ENCODE measurements at regions not wholly inside any gene's neighbourhood (a gene's known extent, or its start where the extent isn't known, plus 50 kb on each side); places are given as distances from the start of the nearest gene placed in this dataset.

GRCh38 chr2:237185553-237185925 lies 99.8 kb downstream of the COPS8 start:
- Histone ChIP-seq H3K4me3 (no peak overlapping the region), H3K9me3 (ENCODE audit: low read depth) (no peaks in the 10 kb centered on the region), H3K27me3 (no peaks in the 10 kb centered on the region), H3K27ac (no peak overlapping the region), H3K36me3 (no peaks in the 10 kb centered on the region), H3K4me1 (ENCODE audit: low read depth) (no peaks in the 10 kb centered on the region)
- no peak for DNase-seq (ENCODE audit: low read depth in 1 of 2, low spot score in 1 of 2)
- TF ChIP-seq, protein P1, sequence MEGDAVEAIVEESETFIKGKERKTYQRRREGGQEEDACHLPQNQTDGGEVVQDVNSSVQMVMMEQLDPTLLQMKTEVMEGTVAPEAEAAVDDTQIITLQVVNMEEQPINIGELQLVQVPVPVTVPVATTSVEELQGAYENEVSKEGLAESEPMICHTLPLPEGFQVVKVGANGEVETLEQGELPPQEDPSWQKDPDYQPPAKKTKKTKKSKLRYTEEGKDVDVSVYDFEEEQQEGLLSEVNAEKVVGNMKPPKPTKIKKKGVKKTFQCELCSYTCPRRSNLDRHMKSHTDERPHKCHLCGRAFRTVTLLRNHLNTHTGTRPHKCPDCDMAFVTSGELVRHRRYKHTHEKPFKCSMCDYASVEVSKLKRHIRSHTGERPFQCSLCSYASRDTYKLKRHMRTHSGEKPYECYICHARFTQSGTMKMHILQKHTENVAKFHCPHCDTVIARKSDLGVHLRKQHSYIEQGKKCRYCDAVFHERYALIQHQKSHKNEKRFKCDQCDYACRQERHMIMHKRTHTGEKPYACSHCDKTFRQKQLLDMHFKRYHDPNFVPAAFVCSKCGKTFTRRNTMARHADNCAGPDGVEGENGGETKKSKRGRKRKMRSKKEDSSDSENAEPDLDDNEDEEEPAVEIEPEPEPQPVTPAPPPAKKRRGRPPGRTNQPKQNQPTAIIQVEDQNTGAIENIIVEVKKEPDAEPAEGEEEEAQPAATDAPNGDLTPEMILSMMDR (IDR thresholded peaks at IDR 0.05; ENCODE audit: low read depth, low read length), result no peak

GRCh38 chr2:237189799-237190198 lies 104.1 kb downstream of the COPS8 start:
- Histone ChIP-seq H3K4me1 (ENCODE audit: low read depth) (no peaks in the 10 kb centered on the region), H3K27me3 (no peaks in the 10 kb centered on the region), H3K4me3 (no peak overlapping the region), H3K36me3 (no peaks in the 10 kb centered on the region), H3K9me3 (ENCODE audit: low read depth) (no peaks in the 10 kb centered on the region), H3K27ac (no peak overlapping the region)
- DNase-seq (ENCODE audit: low read depth in 1 of 2, low spot score in 1 of 2), result no peak
- TF ChIP-seq, protein P1 (IDR thresholded peaks at IDR 0.05; ENCODE audit: low read depth, low read length), result no peak

GRCh38 chr2:237190966-237191713 lies 105.5 kb downstream of the COPS8 start:
- Histone ChIP-seq H3K27me3 (no peaks in the 10 kb centered on the region), H3K4me1 (ENCODE audit: low read depth) (no peaks in the 10 kb centered on the region), H3K36me3 (no peaks in the 10 kb centered on the region), H3K4me3 (no peak overlapping the region), H3K9me3 (ENCODE audit: low read depth) (no peaks in the 10 kb centered on the region), H3K27ac (no peak overlapping the region)
- TF ChIP-seq, protein P1 (IDR thresholded peaks at IDR 0.05; ENCODE audit: low read depth, low read length), result no peak
- DNase-seq (ENCODE audit: low read depth in 1 of 2, low spot score in 1 of 2), result no peak

DNA sequence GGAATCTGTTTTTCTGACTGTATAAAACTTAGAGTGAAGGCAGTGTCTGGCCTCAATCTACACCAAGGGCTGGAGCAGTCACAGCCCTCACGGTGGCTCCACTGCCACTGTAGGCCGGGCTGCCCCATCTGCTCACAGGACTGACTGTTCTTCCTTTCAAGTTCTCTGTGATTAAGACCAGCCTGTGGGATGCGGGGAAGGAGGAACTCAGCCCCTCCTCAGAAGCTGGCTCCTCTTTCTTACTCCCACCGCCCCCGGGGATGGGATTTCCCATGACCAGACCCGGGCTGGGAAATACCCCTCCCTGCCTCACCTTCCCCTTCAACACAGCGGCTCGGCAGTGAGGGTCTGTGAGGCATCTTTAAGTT lies 106.0 kb downstream of the COPS8 start:
- TF ChIP-seq, protein P1 (IDR thresholded peaks at IDR 0.05; ENCODE audit: low read depth, low read length), result peak; percentile 6
- Histone ChIP-seq H3K4me3 (no peak overlapping the region), H3K27ac (no peak overlapping the region), H3K9me3 (ENCODE audit: low read depth) (no peaks in the 10 kb centered on the region), H3K4me1 (ENCODE audit: low read depth) (no peaks in the 10 kb centered on the region), H3K27me3 (no peaks in the 10 kb centered on the region), H3K36me3 (no peaks in the 10 kb centered on the region)
- no peak for DNase-seq (ENCODE audit: low read depth in 1 of 2, low spot score in 1 of 2)

GRCh38 chr2:237192881-237193280 lies 107.2 kb downstream of the COPS8 start:
- TF ChIP-seq, protein P1 (IDR thresholded peaks at IDR 0.05; ENCODE audit: low read depth, low read length), result no peak
- no peaks in the 10 kb centered on the region for H3K27me3 ChIP-seq
- H3K27ac ChIP-seq, result no peak overlapping the region
- no peaks in the 10 kb centered on the region for H3K36me3 ChIP-seq
- no peaks in the 10 kb centered on the region for H3K4me1 ChIP-seq (ENCODE audit: low read depth)
- H3K9me3 ChIP-seq (ENCODE audit: low read depth), result no peaks in the 10 kb centered on the region
- H3K4me3 ChIP-seq, result no peak overlapping the region
- DNase-seq (ENCODE audit: low read depth in 1 of 2, low spot score in 1 of 2), result no peak

Measured in cardiac muscle cell (in vitro differentiated cells and primary cell).